ENCODE measurements at regions not wholly inside any gene's neighbourhood (a gene's known extent, or its start where the extent isn't known, plus 50 kb on each side); places are given as distances from the start of the nearest gene placed in this dataset.

DNA sequence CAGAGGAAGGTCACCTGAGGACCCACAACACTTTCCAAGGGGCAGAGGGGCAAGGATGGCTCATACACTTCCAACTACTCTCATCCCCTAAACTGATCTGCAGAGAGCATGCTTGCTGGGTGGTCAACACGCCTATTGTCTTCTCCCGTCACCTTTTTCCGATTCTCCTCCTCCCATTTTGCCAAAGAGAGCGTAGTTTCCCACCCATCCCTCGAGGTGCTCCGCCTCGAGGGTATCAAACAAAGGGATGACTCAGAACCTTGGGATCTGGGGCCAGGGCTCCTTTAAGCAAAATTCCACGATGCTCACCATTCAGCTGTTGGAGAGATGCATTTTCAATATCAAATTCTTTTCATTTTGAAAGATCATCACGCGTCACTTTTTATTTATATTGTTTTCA is 507.5 kb upstream of the SULF2 start:
- DNase-seq = no peak

DNA sequence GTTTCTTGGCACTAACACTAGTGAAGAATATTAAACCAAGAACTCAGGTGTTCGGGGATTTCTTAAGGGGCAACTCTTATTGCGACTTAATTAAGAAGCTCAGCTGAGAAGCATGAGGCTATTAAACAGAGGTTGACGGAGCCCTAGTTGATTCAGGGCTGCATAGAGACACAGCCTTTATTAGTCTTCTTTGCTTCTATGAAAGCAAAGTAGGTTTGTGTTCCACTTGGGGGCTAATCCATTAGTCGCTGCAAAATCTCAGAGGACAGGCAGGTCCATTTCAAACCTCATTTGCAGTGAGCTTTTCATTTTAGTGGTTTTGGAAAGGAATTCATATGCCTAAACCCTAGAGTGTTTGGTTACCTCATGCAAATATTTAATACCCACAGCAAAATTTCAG is 506.6 kb upstream of the SULF2 start:
- no peak for DNase-seq

DNA sequence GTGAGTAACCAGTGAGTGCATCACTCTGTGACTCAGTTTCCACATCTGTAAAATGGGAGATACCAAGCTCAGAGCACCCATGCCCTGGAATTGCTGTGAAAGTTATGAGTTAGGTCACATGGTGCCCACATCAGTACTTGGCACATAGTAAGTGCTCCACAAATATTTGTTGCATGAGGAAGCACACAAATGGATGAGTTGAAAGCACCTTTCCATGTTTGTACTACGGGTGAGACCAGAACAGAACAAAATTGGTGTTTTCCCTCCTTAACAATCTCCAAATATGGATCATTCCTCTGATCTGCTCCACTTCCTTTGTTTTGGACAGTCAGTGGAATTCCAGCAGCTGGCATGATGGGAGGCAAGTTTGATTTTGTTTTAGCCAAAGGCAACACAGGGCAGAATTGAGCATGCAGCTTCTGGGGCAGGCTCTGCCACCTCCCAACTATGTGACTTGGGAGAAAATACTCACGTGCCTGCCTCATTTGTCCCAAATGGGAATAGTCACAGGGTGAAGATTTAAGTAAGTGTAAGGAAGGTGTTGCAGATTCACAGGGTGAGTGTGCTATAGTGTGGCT is 503.7 kb upstream of the SULF2 start:
- DNase-seq = no peak

DNA sequence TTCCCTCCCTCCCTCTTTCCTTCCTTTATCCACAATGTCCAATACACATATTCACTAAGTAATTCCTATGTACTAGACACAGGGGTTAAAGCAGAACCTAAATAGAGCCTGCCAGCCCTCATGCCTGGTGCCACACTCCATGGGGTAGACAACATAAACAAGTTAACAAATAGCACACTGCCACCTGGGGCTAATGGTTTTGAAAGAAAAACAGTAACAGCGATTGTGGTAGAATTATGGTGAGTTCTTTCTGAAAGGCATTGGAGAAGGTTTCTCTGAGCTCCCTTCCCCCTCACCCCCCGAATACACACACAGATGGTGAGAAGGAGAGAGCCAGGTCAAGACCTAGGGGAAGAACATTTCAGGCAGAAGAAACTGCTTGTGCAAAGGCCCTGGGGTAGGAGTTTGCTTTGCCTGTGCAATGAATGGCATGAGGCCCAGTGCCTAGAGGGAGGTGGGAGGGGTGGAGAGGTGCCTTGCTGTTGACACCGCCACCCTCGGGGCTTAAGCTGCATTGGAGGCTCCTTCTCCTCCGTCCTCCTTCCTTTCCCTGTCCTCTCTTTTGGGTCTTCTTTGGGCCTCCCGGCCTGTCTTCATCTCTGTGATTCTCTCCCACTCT is 502.4 kb upstream of the SULF2 start:
- no peak for DNase-seq

DNA sequence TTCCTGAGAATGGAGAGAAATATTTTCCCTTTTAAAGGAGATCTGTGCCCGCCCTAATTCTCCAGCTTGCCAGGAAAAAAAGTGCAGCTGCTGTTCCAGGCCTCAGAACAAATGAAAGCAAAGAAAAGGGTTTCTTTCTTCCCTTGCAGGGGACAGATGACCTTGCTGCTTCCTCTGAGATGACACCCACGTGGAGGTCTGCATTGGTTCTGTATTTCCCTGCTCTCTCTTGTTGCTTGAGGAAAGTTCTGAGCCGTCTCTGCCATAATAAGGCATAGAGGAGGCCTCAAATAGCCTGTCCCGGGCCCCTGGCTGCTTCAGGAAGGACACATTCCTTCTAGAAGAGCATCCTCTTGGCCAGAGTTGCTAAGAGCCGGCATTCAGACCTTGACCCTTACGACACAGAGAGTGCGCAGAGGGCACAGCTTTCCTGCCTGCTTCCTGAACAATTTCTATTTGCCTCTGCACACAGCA is 501.8 kb upstream of the SULF2 start:
- peak; percentile 75 for DNase-seq

DNA sequence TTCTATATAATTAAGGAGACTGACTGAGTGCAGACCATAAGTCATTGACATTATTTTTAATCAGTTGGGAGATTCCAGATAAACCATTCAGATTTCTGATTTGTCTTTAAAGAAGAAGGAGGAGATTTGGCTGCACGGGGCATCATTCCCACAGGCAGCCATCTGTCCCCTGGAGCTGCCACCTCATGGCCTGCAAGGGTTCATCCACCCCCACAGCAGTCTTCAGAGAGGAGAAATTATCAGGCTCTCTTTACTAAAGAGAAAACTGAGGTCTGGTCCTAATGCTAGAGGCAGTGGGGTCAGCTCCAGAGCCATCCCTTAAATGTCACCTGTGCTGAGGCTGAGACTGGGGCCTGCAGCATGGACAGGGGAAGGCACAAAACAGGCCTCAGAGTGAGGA is 501.3 kb upstream of the SULF2 start:
- DNase-seq = peak; percentile 28

DNA sequence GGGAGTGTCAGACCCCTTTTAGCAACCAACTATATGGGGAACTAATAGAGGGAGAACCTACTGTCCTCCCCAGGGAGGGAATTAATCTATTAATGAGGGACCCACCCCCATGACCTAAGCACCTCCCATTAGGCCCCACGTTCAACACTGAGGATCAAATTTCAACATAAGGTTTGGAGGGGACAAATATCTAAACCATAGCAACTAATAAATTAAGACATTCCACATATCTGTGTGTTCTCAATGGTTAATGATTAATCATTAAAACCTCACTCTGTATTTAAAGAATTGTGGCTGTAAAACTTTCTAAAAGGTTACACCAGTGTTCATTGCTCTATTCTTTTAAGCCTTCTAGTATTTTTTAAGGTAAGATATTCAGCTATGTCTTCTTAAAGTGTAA is 500.4 kb upstream of the SULF2 start:
- no peak for DNase-seq

DNA sequence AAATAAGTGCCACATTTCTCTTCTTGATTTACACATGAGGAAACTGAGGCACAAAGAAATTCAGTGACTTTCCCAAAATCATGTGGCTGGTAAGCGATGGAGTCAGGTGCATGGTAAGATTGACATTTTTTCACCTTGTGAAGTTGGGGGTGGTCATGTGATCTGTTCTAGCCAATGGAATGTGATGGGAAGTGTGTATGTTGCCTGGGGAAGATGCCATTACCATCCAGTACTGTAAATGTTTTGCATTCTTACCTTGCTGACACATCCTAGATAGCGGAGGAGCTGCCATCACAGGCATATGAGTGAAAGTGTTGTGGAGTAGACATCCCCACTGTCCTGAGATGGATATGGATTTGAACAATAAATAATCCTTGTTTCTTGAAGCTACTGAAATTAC is 499.6 kb upstream of the SULF2 start:
- no peak for DNase-seq

DNA sequence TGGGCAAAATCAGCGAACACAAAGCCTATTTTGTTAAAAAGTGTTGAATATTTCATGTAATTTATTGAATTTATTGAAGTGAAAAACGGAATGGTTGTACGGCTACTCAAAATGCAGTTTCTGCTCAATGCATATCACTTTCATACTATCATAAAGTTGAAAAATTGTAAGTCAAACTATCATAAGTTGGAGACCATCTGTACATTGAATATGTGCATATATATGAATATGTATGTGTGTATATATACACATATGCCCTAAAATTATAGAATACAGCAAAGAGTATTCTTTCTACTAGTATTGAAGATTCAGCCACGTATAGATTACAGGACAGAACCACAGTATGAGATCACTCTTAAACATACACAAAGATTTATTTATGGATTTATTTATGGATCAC is 499.0 kb upstream of the SULF2 start:
- DNase-seq = no peak

DNA sequence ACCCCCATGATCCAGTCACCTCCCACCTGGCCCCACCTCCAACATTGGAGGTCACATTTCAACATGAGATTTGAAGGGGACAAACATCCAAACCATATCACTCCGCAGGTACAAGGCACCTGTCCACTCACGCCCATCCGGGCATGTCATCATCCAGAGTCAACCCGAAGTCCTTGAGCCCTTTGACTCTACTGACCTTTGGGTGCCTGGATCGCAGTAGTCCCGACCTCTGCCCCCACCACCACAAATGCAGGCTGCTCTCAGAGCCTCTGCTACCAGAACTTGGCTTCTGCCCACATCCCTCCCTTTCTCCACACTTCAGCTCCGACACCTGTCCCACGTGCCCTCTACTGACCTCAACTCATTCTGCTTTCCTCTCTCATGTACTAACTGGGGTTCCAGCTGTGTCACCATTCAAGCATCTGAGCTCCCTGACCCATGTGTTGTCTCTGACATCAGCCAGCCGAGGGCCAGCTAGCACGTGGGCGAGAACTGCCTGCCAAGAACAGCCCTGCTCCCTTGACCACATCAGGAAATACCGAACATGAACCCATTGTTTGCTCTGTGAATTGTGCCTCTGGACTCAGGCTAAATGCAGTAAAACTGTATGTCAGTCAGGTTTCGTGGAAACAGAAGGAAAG is 498.3 kb upstream of the SULF2 start:
- peak; percentile 79 for DNase-seq

DNA sequence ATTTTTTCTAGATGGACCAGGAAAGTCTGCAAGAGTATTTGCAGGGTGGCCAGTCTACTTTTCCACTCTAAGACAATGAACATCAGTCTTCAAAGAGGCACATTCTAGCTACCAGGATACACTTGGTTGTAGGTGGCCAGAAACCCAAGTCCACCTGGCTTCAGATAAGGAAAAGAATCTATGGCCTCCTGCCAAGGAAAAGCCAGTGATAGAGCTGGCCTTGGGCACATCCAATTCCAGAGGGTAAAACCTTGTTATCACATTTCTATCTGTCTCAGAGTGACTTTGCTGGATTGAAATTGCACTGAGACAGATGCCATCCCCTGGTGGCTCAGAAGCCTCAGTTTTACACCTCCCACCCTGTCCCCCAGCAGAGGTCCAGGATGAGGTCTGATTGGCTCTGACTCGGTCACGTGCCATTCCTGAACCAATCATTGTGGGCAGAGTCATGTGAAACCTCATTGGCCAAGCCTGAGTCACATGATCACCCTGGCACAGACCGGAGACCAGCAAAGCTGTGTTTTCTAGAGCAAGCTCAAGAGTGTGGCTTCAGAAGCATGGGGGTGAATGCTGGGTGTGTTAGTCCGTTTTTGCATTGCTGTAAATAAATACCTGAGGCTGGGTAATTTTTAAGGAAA is 497.4 kb upstream of the SULF2 start:
- no peak for DNase-seq

DNA sequence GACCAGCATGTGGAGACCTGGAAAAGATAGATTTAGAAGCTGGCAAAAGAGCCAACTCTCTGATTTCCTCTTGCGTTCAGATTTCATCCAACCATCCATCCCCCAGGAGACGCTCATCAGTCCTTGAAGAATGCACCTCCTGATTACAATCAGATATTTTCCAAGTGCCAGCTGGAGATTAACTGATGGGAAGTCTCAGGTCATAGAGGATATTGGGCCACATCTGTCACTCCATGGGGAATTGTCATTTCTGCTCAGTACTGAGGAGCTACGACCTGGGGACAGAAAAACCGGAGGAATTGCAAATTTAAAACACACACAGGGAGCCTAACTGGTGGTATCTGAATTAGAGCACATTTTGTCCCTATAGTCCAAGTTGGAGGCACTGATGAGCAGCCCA is 496.2 kb upstream of the SULF2 start:
- no peak for DNase-seq

DNA sequence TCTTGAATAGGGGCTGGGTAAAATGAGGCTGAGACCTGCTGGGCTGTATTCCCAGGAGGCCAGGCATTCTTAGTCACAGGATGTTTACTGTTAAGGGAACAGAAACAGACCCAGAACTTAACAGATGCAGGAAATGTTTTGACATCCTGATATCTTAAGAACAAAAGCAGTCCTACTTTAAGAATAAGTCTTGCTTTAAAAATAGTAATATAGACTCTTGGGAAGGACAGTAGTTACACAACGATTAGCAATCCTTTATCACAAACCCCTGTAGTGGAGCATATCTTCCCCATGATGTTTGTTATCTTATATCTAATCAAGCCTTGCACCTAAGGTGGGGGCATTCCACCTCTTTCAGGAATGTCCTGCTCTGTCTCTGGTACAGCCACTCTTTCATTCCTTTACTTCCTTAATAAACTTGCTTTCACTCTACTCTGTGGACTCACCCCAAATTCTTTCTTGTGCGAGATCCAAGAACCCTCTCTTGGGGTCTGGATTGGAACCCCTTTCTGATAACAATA is 493.7 kb upstream of the SULF2 start:
- no peak for DNase-seq

DNA sequence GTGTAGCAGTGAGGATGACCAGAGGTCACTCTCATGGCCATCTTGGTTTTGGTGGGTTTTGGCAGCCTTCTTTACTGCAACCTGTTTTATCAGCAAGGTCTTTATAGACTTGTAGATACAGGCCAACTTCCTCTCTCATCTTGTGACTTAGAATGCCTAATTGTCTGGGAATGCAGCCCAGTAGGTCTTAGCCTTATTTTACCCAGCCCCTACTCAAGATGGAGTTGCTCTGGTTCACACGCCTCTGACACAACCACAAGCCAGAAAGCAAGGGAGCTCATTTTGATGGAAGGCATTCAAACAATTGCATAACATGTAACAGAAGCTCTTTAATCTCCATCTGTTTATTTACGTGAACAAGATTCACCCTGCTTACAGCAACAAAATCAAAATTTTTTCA is 492.0 kb upstream of the SULF2 start:
- DNase-seq = no peak

DNA sequence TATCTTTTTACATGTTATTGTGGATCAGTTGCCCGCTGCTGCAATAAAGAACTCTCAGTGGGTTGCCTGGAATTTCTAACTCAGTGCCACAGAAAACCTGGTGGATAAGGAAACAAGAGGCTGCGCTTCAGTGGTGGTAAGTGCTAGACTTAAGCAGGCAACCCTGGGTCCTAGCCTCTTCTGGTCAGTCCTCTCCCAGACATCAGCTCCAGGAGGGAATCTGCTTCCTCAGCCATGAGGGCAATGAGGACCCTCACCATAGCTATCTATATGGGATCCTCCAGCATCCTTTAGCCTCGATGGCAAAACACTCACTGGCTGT is 490.7 kb upstream of the SULF2 start:
- no peak for DNase-seq

DNA sequence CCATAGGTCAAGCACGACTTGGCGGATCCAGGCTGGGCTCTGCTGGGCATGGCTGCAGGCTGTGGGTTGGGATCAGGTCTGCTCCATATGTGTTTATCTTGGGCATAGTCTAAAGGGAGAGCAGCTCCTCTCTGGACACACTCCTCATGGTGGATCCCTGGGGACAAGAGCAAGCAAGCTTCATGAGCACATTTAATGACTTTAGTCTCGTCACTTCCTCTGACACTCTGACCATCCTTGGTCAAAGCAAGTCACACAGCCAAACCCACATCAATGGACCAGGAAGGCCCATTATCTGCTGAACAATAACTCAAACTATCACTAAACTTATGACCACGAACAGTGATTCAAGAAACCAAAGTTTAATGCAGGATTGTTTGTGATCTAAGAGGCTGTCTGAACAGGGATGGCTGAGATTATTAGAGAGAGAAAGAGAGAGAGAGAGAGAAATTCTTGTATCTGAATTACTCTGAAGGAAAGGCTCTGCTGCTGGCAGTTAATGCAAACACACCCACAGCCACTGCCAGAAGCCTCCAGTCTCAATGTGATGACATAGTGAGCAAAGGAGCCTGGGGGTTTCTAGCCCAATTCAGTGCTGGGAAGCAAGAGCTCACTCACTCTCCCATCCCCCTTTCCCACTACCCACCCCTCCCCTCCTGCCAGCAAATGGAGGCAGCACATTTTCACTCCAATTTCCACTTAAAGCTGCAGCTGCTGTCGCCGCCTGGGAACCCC is 490.2 kb upstream of the SULF2 start:
- DNase-seq = peak; percentile 83

DNA sequence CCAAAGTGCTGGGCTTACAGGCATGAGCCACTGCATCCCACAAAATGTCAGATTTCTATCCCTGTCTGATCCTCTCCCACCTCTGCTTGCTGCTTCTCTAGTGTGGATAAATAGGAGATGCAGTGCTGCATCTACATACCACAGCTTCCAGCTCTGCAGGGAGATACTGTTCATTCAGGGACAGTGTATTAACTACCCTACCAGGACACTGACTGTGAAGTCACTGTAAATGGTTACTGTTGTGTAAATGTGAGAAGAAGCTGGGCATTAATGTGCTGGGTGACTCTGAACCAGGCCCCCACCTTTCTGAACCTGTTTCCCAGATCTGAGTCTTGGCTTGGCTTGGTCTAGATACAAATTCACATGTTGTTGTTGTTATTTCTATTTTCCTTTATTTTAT is 488.6 kb upstream of the SULF2 start:
- DNase-seq = no peak

DNA sequence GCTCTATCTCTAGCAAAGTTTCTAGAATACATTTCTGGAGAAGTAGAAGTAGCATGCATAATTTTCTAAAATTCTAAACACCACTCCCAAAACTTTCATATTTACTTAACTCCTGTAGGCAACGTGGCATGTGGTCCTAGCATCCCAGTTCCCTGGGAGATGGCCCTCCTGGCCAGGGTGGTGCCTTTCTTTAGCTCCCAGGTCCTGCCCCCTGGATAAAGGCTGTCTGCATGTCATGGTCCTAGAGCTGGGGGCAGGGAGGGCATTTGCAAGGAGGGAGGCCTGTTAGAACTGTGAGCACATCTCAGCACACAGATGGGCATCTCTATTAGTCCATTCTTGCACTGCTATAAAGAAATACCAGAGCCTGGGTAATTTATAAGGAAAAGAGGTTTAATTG is 485.6 kb upstream of the SULF2 start:
- DNase-seq = no peak

DNA sequence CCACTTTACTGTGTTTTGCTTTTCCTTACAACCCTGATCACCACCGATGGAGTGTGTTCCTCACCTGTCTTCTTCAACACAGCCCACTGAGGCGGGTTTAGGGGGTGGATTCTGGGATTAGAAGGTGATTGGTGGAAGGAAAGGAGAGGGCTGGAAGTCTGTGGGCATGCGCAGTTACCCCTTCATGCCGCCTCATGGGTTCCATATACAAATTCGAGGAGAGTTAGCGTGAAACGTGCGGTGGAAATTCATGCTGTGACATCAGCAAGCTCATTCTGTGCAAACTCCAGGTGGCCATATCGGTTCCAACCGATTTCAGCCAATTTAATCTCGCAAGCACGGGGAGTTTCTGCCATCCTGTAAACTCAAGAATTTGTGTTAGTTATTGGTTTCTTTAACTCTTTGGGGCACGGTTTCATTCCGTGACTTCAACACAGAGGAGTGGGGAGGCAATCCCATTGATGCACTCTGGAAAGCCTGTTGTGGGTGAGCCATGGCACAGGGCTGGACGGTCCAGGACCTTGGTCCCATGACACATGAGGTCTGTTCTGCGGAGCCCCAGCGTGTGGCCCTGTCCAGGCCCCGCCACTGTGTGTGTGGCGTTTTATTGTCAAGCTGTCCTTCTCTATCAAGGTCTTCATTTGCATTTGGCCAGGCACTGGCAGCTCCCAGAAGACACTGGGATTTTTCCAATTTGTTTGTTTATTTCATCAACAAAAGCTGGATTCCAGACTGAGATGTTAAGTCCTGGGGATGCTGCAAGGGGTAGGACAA is 482.8 kb upstream of the SULF2 start:
- DNase-seq = no peak

DNA sequence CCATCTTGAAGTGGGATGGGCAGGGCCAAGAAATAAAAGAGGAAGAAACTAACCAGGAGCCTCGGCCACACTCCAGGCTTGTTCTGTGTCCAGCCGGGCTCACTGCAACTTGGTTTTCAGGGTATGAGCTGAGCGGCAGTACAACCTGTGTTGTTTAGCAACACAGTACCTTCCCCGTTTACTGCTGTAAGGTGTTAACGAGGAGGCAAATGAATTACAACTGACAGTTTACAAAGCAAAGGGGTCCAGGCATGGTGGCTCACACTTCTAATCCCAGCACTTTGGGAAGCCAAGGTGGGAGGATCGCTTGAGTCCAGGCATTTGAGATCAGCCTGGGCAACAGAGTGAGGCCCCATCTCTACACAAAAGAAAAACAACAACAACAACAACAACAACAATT is 481.3 kb upstream of the SULF2 start:
- no peak for DNase-seq

DNA sequence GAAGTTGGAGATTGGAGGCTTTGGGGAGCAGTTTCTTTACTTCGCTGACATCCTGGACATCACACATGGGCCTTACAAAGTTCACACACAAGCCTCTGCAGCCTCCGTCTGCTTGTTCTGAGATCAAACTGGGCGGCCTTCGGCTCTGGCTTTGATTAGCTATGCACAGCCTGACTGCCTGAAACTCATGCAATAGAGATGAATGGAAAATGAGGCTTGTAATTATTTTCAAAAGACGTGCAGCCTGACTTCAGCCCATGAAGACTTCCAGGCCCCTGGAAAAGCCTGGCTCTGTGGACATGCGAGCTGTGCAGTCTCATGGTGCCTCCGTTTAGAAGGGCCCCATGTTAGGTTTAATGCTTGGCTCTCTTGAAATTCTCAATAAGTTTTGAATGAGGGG is 480.5 kb upstream of the SULF2 start:
- DNase-seq = peak; percentile 6

DNA sequence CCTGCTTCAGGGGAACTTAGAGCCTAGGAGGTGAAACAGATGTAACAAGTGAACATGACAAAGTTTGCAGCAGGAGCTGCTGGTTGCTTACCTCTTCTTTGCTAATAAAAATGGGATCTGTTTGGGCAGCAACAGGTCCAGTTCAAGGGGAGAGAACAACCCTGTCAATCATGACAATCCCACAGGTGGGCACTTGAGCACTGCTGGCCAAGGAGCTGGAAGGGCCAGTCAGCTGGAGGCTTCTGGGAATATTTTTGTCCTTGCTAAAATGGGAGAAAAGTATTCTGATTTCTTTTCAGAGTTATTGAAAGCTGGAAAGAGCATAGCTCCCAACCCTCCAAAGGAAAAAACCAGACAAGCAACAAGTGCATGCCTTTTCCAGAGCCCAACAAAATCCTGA is 477.7 kb upstream of the SULF2 start:
- DNase-seq = no peak

DNA sequence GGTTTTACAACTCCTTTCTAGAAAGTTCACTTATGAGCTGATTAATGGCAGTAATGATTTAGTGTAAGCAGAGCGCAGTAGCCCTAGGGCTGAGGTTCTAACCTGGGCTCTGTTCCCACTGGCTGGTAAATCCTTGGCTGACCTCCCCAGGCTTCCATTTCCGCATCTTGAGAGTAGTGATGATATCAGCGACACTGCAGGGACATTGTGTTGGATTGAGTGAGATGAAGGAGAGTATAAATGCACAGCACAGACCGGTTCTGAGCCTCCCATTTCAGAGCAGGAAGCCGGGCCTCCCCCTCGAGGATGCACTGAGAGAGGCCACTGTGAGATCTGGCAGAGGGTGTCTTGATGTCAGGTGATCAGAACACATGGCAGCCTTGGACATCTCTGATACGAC is 477.2 kb upstream of the SULF2 start:
- DNase-seq = no peak
